ENCODE measurements at regions not wholly inside any gene's neighbourhood (a gene's known extent, or its start where the extent isn't known, plus 50 kb on each side); places are given as distances from the start of the nearest gene placed in this dataset.

- TF ChIP-seq, protein P1, sequence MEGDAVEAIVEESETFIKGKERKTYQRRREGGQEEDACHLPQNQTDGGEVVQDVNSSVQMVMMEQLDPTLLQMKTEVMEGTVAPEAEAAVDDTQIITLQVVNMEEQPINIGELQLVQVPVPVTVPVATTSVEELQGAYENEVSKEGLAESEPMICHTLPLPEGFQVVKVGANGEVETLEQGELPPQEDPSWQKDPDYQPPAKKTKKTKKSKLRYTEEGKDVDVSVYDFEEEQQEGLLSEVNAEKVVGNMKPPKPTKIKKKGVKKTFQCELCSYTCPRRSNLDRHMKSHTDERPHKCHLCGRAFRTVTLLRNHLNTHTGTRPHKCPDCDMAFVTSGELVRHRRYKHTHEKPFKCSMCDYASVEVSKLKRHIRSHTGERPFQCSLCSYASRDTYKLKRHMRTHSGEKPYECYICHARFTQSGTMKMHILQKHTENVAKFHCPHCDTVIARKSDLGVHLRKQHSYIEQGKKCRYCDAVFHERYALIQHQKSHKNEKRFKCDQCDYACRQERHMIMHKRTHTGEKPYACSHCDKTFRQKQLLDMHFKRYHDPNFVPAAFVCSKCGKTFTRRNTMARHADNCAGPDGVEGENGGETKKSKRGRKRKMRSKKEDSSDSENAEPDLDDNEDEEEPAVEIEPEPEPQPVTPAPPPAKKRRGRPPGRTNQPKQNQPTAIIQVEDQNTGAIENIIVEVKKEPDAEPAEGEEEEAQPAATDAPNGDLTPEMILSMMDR (IDR thresholded peaks at IDR 0.05 in 8 of 11, conservative IDR thresholded peaks at IDR 0.05 in 3 of 11), result no peak
- TF ChIP-seq POLR2A (IDR thresholded peaks at IDR 0.05) (no peak), POLR2AphosphoS5 (IDR thresholded peaks at IDR 0.05) (no peak)
- H3K27ac ChIP-seq, result no peak overlapping the region
- 58 to 80% (median 64%) methylated on average over 3 of the region's 3 CpGs for WGBS, 5 donors
- H3K4me3 ChIP-seq, result no peak overlapping the region
- intact Hi-C loops (cut with DNase I; ENCODE audit: low total_unique reads), result no loop called here
- H3K4me1 ChIP-seq, result no peaks in the 10 kb centered on the region
- no peak for DNase-seq
- no peaks in the 10 kb centered on the region for H3K27me3 ChIP-seq (replicated peaks in 1 of 7)
- H3K36me3 ChIP-seq, result no peaks in the 10 kb centered on the region
- H3K9me3 ChIP-seq, result no peaks in the 10 kb centered on the region
Observed at GRCh38 chr7:4436936-4437335, 245.2 kb upstream of the FOXK1 start.

GRCh38 chr7:4437916-4438315 lies 244.2 kb upstream of the FOXK1 start:
- intact Hi-C loops (cut with DNase I; ENCODE audit: low total_unique reads), result no loop called here
- WGBS, 5 donors, result 64 to 83% (median 69%) methylated on average over 4 of the region's 4 CpGs
- no peaks in the 10 kb centered on the region for H3K9me3 ChIP-seq
- no peaks in the 10 kb centered on the region for H3K4me1 ChIP-seq
- DNase-seq, result no peak
- TF ChIP-seq POLR2AphosphoS5 (IDR thresholded peaks at IDR 0.05) (no peak), POLR2A (IDR thresholded peaks at IDR 0.05) (no peak)
- TF ChIP-seq, protein P1 (IDR thresholded peaks at IDR 0.05 in 8 of 11, conservative IDR thresholded peaks at IDR 0.05 in 3 of 11), result no peak
- H3K4me3 ChIP-seq, result no peak overlapping the region
- H3K27me3 ChIP-seq (replicated peaks in 1 of 7), result no peaks in the 10 kb centered on the region
- H3K36me3 ChIP-seq, result no peaks in the 10 kb centered on the region
- H3K27ac ChIP-seq, result no peak overlapping the region

- no peak overlapping the region for H3K27ac ChIP-seq
- no peaks in the 10 kb centered on the region for H3K36me3 ChIP-seq
- 75 to 92% (median 85%) methylated on average over 1 of the region's 1 CpG for WGBS, 5 donors
- H3K4me1 ChIP-seq, result no peaks in the 10 kb centered on the region
- TF ChIP-seq POLR2AphosphoS5 (IDR thresholded peaks at IDR 0.05) (no peak), POLR2A (IDR thresholded peaks at IDR 0.05) (no peak)
- TF ChIP-seq, protein P1 (IDR thresholded peaks at IDR 0.05 in 8 of 11, conservative IDR thresholded peaks at IDR 0.05 in 3 of 11), result no peak
- no peak for DNase-seq
- H3K9me3 ChIP-seq, result no peaks in the 10 kb centered on the region
- no peak overlapping the region for H3K4me3 ChIP-seq
- intact Hi-C loops (cut with DNase I; ENCODE audit: low total_unique reads), result no loop called here
- no peaks in the 10 kb centered on the region for H3K27me3 ChIP-seq (replicated peaks in 1 of 7)
Observed at GRCh38 chr7:4438723-4439245, 243.3 kb upstream of the FOXK1 start.

GRCh38 chr7:4439444-4439843 lies 242.7 kb upstream of the FOXK1 start:
- intact Hi-C loops (cut with DNase I; ENCODE audit: low total_unique reads), result no loop called here
- H3K27ac ChIP-seq, result no peak overlapping the region
- H3K9me3 ChIP-seq, result no peaks in the 10 kb centered on the region
- H3K27me3 ChIP-seq (replicated peaks in 1 of 7), result no peaks in the 10 kb centered on the region
- H3K36me3 ChIP-seq, result no peaks in the 10 kb centered on the region
- H3K4me1 ChIP-seq, result no peaks in the 10 kb centered on the region
- no peak for DNase-seq
- WGBS, 5 donors, result 67 to 81% (median 74%) methylated on average over 6 of the region's 6 CpGs
- no peak overlapping the region for H3K4me3 ChIP-seq
- TF ChIP-seq, protein P1 (IDR thresholded peaks at IDR 0.05 in 8 of 11, conservative IDR thresholded peaks at IDR 0.05 in 3 of 11), result no peak
- TF ChIP-seq POLR2A (IDR thresholded peaks at IDR 0.05) (no peak), POLR2AphosphoS5 (IDR thresholded peaks at IDR 0.05) (no peak)
